Panc1 (cell line): ENCODE measurements at regions not wholly inside any gene's neighbourhood (a gene's known extent, or its start where the extent isn't known, plus 50 kb on each side); places are given as distances from the start of the nearest gene placed in this dataset.

Source experiments
- ATAC-seq: fragments of 200-7000 bp; cut with Tn5 transposase; 2 replicates; pipeline ENCODE4 v1.9.1; 2020; ENCODE audit warnings: mild to moderate bottlenecking, moderate library complexity
- BruUV-seq: library from RNA; stranded (reverse); fragments of 400-500 nt; replicated peaks from 2 replicates; lab custom pipeline; 2021; lab: Mats Ljungman, UMichigan
- CTCF ChIA-PET: fragments of 300-600 bp; sonication (Branson Sonifier 250); formaldehyde crosslinking; loops from one replicate; lab custom pipeline; 2022; ENCODE audit warnings: antibody characterized with exemption; lab: Charles Lee
- POLR2A ChIA-PET: fragments of 300-600 bp; sonication (Branson Sonifier 250); formaldehyde crosslinking; loops from one replicate; lab custom pipeline; 2022; ENCODE audit warnings: antibody characterized with exemption; lab: Charles Lee
- DNase-seq: peaks from one replicate; pipeline ENCODE4 v3.0.0-alpha.2; 2010; ENCODE audit warnings: low read depth, low spot score
- H3K27ac ChIP-seq: 2 replicates; pipeline ENCODE4 v1.5.1; 2011; ENCODE audit warnings: mild to moderate bottlenecking, low read length, inconsistent platforms
- H3K27me3 ChIP-seq: fragments of 200-500 bp; sonication (Bioruptor generic); 2 replicates; pipeline ENCODE4 v1.6.0; 2014; ENCODE audit warnings: low read length, inconsistent platforms; ENCODE audit not compliant: control insufficient read depth, insufficient read depth
- H3K36me3 ChIP-seq: fragments of 200-500 bp; sonication (Bioruptor generic); 2 replicates; pipeline ENCODE4 v1.5.1; 2014; ENCODE audit warnings: inconsistent platforms, mild to moderate bottlenecking, low read length, moderate library complexity; ENCODE audit not compliant: control insufficient read depth, insufficient read depth
- H3K4me1 ChIP-seq: 2 replicates; pipeline ENCODE4 v1.5.1; 2011; ENCODE audit warnings: inconsistent platforms, mild to moderate bottlenecking, low read length, moderate library complexity; ENCODE audit not compliant: control insufficient read depth, insufficient read depth
- H3K4me3 ChIP-seq, 2 experiments: 2 replicates each; pipeline ENCODE4 v1.5.1; 2011 to 2012; ENCODE audit warnings: low read depth in 2 of 2, low read length in 2 of 2, mild to moderate bottlenecking in 2 of 2, inconsistent platforms in 1 of 2, moderate library complexity in 1 of 2
- H3K9me3 ChIP-seq: fragments of 200-500 bp; sonication (Bioruptor generic); 2 replicates; pipeline ENCODE4 v1.5.1; 2014; ENCODE audit warnings: low read depth, mild to moderate bottlenecking, inconsistent platforms, low read length, moderate library complexity; ENCODE audit not compliant: control insufficient read depth, insufficient read depth
- POLR2AphosphoS5 ChIP-seq: IDR thresholded peaks from 2 replicates; pipeline ENCODE4 v1.6.1; 2012; ENCODE audit warnings: mild to moderate bottlenecking, low read depth, low read length, moderate library complexity
- SIN3A ChIP-seq: IDR thresholded peaks from 2 replicates; pipeline ENCODE4 v1.6.1; 2012; ENCODE audit warnings: low read depth, mild to moderate bottlenecking, low read length, moderate library complexity, borderline replicate concordance; ENCODE audit not compliant: insufficient read depth
- TCF7L2 ChIP-seq: IDR thresholded peaks from 2 replicates; pipeline ENCODE4 v1.6.1; 2011; ENCODE audit warnings: mild to moderate bottlenecking, low read depth, low read length, inconsistent platforms
- in situ Hi-C: cut with HindIII; loops from 2 replicates; pipeline ENCODE4 v1.10.0; 2016; ENCODE audit warnings: low sequenced_read_pairs, low pct_unique_long_range_greater_than_20kb
- intact Hi-C: fragments of 100-400 bp; cut with micrococcal nuclease; formaldehyde crosslinking; loops from one replicate; pipeline ENCODE4 v1.10.0; 2022; ENCODE audit not compliant: unreplicated experiment
- TF ChIP-seq, protein P1 (sequence below): fragments of 450-650 bp; IDR thresholded peaks from 2 replicates; pipeline ENCODE4 v1.5.1; 2017; ENCODE audit warnings: mild to moderate bottlenecking
- TF ChIP-seq, protein P2 (sequence below), 2 experiments: IDR thresholded peaks; 2 replicates each; pipeline ENCODE4 v1.6.1; 2011 to 2012; ENCODE audit warnings: low read depth in 2 of 2, control low read depth in 1 of 2, low read length in 1 of 2, mild to moderate bottlenecking in 1 of 2, moderate library complexity in 1 of 2; ENCODE audit not compliant: insufficient read depth in 1 of 2

DNA sequence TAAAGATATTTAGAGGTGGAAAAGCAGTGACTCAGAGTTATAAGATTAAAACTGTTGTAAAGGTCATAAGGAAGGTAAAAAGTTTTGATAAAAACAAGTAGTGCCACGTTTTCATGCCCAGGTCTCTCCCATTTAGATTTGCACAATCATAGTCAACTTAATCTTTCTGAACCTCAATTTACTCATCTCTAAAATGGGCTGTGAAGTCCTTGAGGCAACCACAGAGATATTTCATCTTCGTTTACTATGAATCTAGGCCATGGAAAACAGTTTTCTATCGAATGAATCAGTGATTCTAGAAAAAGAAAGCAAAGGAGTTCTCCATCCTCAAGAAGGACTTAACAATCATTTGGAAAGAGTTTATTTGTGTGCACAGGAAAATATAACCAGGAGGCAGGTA is 190.2 kb downstream of the EDN1 start:
- CTCF ChIA-PET = no interaction called here
- in situ Hi-C loops = loop anchor here (10.0 kb wide), 1 partner anchor 156 kb away; no protein-coding TSS in a partner anchor
- ATAC-seq (no peak), DNase-seq (no peak)
- H3K36me3 ChIP-seq = no peaks in the 10 kb centered on the region
- BruUV-seq = no TSS peak
- no peaks in the 10 kb centered on the region; the same call in 1 of the 2 replicates for H3K9me3 ChIP-seq
- peaks cover 8% of the 10 kb centered on the region; the same call in 1 of the 2 replicates for H3K4me1 ChIP-seq
- POLR2A ChIA-PET = no interaction called here
- no peak overlapping the region for H3K4me3 ChIP-seq
- H3K27me3 ChIP-seq = no peaks in the 10 kb centered on the region
- intact Hi-C loops = no loop called here
- TF ChIP-seq TCF7L2 = no peak
- TF ChIP-seq, protein P1, sequence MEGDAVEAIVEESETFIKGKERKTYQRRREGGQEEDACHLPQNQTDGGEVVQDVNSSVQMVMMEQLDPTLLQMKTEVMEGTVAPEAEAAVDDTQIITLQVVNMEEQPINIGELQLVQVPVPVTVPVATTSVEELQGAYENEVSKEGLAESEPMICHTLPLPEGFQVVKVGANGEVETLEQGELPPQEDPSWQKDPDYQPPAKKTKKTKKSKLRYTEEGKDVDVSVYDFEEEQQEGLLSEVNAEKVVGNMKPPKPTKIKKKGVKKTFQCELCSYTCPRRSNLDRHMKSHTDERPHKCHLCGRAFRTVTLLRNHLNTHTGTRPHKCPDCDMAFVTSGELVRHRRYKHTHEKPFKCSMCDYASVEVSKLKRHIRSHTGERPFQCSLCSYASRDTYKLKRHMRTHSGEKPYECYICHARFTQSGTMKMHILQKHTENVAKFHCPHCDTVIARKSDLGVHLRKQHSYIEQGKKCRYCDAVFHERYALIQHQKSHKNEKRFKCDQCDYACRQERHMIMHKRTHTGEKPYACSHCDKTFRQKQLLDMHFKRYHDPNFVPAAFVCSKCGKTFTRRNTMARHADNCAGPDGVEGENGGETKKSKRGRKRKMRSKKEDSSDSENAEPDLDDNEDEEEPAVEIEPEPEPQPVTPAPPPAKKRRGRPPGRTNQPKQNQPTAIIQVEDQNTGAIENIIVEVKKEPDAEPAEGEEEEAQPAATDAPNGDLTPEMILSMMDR = no peak
- no peak for TF ChIP-seq POLR2AphosphoS5
- TF ChIP-seq, protein P2, sequence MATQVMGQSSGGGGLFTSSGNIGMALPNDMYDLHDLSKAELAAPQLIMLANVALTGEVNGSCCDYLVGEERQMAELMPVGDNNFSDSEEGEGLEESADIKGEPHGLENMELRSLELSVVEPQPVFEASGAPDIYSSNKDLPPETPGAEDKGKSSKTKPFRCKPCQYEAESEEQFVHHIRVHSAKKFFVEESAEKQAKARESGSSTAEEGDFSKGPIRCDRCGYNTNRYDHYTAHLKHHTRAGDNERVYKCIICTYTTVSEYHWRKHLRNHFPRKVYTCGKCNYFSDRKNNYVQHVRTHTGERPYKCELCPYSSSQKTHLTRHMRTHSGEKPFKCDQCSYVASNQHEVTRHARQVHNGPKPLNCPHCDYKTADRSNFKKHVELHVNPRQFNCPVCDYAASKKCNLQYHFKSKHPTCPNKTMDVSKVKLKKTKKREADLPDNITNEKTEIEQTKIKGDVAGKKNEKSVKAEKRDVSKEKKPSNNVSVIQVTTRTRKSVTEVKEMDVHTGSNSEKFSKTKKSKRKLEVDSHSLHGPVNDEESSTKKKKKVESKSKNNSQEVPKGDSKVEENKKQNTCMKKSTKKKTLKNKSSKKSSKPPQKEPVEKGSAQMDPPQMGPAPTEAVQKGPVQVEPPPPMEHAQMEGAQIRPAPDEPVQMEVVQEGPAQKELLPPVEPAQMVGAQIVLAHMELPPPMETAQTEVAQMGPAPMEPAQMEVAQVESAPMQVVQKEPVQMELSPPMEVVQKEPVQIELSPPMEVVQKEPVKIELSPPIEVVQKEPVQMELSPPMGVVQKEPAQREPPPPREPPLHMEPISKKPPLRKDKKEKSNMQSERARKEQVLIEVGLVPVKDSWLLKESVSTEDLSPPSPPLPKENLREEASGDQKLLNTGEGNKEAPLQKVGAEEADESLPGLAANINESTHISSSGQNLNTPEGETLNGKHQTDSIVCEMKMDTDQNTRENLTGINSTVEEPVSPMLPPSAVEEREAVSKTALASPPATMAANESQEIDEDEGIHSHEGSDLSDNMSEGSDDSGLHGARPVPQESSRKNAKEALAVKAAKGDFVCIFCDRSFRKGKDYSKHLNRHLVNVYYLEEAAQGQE (IDR thresholded peaks at IDR 0.05; ENCODE audit: insufficient read depth in 1 of 2, low read depth in 2 of 2, low read length in 1 of 2) = no peak
- no peak for TF ChIP-seq SIN3A
- H3K27ac ChIP-seq = peak overlapping the region; percentile 52; the same call in 1 of the 2 replicates

DNA sequence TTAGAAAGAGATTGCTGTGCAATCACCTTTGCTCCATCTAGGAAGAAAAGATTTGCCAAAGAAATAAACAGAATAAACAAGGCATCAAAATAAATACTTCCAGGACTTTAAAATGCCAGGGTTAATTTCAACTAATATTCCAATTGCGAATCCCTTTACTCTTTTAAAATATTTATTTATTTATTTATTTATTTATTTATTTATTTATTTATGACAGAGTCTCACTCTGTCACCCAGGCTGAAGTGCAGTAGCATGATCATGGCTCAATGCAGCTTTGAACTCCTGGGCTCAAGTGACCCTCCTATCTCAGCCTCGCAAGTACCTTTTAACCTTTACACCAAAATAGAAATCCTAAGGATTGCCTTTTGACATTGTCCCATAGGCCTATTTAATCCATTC is 191.1 kb downstream of the EDN1 start:
- BruUV-seq = no TSS peak
- in situ Hi-C loops = loop anchor here (10.0 kb wide), 1 partner anchor 156 kb away; no protein-coding TSS in a partner anchor
- intact Hi-C loops = no loop called here

More for the DNA sequence above, 191.1 kb downstream of the EDN1 start:
- Histone ChIP-seq H3K4me1 (peaks cover 8% of the 10 kb centered on the region; the same call in 1 of the 2 replicates), H3K27ac (no peak overlapping the region), H3K4me3 (no peak overlapping the region), H3K27me3 (no peaks in the 10 kb centered on the region), H3K9me3 (no peaks in the 10 kb centered on the region; the same call in 1 of the 2 replicates), H3K36me3 (no peaks in the 10 kb centered on the region)
- DNase-seq (no peak), ATAC-seq (no peak)
- CTCF ChIA-PET = interaction anchor here (0.6 kb wide), 1 partner anchor 61 kb away, joined by 3 read pairs; no protein-coding TSS in a partner anchor
- POLR2A ChIA-PET = no interaction called here
- TF ChIP-seq, protein P1 = no peak
- no peak for TF ChIP-seq POLR2AphosphoS5
- TF ChIP-seq, protein P2 (IDR thresholded peaks at IDR 0.05; ENCODE audit: insufficient read depth in 1 of 2, low read depth in 2 of 2, low read length in 1 of 2) = no peak
- TF ChIP-seq SIN3A = no peak
- no peak for TF ChIP-seq TCF7L2
